HG02840 (cell line): ENCODE measurements at regions not wholly inside any gene's neighbourhood (a gene's known extent, or its start where the extent isn't known, plus 50 kb on each side); places are given as distances from the start of the nearest gene placed in this dataset.

ENCODE experiments used
- ATAC-seq: cut with Tn5 transposase; IDR thresholded peaks from one replicate; pipeline ENCODE4 v1.9.1; 2021; ENCODE audit warnings: mild to moderate bottlenecking, moderate library complexity, moderate number of reproducible peaks; ENCODE audit not compliant: unreplicated experiment, low FRiP score

DNA sequence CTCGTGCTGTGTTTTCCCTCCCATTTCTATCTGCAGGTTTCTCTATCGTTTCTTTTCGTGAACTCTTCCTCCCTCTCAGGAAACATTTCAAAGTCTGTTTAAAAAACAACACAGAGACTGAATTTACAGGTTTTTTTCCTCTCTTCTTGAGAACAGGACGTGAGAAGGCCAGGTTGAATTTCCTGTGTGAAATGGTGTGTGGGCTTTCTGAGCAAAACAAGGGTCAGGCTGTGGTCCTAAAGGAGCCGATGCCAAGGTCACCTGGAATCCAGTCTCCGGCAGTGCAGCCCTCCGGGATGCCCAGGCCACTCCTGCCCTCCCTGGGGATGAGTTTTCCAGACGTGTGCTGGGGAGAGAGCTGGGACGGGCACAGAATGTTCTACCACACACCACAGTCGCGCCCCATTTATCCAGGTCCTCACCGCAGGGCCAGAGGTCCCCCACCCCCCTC is 62.7 kb upstream of the RUNX3 start:
- ATAC-seq = no peak

DNA sequence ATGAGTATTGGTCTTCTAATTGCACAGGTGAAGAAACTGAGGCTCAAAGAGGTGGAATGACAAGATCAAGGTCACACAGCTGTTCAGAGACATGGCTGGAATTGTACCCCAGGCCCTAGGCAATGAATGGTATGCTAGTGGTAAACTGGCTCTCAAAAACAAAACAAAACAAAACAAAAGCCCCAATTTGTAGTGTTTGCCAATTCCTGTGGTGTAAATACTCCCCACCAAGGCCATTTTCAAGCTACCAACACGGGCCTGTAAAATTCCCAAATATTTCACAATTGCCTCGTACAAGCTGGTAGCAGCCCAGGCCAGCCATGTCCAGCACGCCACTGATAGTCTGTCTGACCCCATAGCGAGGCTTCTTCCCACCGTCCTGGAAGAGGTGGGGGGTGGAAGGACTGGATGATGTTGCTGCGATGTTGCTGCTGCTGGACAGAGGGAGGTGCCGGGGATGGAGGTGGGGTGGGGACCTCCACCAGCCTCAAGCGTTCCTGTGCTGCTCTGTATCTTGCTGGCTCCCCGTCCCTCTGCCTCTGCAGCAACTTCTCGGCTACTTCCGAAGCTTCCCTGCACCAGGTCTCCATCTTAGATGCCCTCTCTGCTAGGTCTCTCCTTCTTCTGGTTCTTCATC is 62.2 kb upstream of the RUNX3 start:
- ATAC-seq = no peak

DNA sequence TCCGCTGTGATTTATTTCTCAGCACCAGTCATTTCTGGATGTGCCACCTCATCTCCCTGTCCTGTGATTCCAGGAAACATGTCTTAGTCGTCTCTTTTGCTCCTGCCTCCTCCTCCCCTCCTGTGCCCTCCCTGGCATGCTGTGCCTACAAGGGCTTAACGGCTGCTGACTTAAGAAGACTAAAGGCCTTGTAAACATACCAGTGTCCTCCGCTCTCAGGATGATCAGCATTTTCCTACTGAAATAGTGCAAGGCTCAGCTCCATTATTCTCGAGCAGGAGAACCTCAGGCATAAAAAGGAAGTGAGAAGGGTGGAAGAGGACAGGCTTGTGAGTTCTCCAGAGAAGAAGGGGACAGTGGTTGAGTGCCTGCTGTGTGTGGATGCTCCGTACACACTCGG is 61.6 kb upstream of the RUNX3 start:
- ATAC-seq = no peak

DNA sequence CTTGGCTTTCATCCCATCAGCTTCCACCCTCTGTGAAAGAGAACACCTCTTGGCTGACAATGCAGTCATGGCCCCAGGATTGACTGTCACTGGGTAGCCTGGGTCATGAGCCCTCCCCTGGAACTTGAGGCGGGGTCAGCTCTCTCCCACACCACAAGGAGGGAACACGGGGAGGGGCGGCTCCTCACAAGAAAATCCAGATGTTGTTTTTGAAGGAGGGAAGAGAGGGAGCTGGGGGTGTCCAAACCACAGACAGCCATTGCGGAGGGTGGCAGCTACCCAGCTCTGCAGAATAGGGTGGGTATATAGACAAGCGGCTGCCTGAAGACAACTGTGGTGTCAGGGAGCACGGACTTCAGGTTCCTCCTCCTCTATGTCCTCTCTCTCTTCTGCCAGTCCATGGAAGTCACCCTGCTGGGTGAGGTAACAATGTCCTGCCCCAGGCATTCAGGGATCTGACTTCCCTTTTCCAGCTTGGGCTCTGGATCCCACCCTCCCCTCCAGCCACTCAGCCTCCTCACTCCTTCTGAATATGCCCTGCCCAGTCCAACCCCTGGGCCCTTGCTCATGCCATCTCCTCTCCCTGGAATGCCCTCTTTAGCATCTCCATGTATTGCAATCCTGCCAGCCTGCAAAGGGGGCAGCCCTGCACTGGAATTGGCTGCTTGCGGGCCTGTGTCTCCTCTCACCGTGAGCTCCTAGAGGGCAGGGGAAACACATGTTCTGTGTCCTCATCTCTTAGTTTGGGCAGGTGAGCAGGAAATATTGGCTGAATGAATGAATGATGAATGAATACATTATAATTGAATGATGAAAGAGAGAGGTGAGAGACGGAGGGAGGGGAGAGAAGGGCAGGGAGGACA is 60.9 kb upstream of the RUNX3 start:
- no peak for ATAC-seq

DNA sequence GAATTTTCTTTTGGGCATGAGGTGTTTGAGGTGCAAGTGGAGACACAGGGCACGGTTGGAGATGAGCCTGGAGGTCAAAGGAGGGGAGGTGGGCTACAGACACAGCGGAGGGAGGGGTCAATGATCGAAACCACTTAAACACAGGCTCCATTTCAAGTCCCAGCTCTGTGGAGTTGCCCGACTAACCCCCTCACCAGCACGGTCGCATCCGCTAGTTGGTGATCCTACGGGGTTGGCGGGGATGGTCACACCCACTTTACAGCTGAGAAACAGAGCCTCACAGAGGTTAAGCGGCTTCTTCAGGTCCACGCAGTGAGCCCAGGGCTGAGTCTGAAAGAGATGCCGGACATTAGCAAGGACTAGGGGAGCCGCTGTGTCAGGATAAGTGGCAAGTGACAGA is 60.1 kb upstream of the RUNX3 start:
- no peak for ATAC-seq

DNA sequence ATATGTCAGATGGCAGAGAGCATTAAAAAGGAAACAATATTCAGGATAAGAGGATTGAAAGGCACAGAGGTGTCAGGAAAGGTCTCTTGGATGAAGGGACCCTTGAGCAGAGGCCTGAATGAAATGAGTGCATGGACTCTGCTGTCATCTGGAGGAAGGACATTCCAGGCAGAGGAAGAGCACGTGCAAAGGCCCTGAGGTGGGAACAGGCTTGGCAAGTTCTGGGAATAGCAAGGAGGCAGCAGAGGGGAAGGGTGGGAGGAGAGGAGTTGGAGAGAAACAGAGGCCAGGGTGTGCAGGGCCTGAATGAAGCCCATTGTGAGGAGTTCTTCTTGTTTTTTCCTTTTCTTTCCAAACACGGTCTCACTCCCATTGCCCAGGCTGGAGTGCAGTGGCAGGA is 59.0 kb upstream of the RUNX3 start:
- ATAC-seq = no peak

DNA sequence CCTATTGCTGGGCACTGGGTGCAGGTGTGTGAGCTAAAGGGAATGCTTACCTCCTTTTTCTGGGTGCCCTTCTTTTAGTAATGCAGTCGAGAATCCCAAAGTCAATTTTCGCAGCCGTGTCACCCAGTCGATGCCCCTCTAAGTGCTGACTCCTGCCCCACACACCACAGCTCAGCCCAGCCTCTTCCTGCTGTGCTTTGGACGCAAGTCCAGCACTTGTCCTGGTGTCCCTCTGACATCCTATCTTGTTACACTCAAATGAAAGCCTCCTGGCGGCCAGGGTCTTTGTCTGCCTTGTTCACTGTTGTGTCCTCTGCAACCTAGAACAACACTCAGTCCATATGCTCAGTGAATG is 58.5 kb upstream of the RUNX3 start:
- no peak for ATAC-seq

DNA sequence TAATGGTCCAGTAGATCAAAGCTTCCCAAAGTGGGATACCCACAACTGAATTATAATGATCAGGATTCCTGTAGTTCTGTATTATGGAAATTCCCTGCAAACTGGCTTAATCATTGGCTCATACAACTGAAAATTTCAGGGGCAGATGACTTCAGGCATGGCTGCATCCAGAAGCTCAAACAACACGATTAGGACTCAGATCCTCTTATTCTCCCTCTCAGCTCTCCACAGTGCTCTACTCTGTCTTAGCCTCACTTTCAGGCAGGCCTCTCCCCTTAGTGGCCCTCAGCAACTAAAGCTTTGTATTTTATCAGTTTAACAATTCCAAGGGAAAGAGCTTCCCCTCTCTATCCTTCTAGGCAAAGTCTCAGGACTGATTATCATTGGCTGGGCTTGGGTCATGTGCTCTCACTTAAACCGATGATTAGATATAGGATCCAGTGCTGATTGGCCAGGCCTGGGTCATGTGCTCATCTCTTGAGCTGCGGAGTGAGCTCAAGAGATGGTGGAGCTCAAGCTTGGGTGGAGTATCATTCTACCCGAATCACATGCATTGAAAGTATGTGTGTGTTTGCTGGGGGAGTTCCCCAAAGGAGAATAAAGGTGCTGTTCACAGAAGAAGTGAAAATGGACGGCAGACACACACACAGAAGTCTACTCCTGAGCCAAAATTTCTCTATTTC is 57.9 kb upstream of the RUNX3 start:
- ATAC-seq = no peak

DNA sequence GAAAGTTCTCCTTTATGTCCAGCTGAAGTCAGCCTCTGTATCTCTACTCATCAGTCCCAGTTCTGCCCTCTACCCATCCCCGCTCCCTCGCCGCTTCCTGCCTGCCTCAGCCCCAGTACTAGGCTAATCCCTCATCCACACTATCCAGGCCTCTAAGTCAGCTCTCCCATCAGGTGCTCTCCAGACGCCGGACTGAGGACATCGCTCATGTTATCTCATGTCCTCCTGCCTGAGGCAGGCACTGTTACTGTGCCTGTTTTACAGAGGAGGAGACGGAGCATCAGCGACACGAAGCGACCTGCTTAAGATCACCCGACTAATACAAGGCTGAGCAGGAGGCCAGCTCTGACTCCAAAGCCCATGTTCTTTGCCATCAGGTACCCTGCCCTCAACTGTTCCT is 57.3 kb upstream of the RUNX3 start:
- ATAC-seq = no peak

DNA sequence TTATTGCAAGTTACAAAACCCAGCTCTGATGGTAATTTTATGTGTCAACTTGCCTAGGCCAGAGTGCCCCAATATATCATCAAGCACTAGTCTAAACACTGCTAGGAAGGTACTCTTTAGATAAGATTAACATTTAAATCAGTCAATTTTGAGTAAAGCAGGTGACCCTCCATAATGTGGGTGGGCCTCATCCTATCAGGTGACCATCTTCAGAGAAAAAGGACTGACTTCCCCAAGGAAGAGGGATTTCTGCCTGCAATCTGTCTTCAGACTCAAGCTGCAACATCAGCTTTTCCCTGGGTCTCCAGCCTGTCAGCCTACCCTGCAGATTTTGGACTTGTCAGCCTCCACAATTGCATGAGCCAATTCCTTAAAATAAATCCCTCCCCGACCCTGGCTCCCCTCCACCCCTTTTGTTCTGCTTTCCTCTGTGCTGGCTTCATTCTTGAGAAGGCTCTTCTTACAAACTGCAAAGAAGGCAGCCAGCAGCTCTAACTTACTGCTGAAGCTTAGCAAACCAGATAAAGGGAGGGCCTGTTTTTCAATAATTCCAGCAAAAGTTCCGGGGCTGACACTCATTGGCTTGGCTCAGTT is 56.4 kb upstream of the RUNX3 start:
- no peak for ATAC-seq

DNA sequence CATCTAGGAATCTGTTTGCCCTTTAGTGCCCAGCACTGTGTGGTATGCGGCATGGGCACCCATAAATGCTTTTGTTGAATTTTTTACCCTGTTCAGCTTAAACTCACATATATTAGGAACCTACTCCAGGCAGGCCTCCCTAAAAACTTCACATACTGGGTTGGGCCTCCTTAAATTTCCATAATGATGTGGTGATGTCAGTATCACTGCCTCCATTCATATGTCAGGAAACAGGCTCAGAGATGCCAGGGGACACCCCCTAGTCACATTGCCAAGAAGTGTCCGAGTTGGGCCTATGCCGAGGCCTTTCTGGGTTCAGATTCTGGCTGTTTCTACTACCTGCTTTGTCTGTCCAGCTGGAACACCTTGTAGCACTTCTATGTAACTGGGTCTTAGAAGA is 55.7 kb upstream of the RUNX3 start:
- no peak for ATAC-seq

DNA sequence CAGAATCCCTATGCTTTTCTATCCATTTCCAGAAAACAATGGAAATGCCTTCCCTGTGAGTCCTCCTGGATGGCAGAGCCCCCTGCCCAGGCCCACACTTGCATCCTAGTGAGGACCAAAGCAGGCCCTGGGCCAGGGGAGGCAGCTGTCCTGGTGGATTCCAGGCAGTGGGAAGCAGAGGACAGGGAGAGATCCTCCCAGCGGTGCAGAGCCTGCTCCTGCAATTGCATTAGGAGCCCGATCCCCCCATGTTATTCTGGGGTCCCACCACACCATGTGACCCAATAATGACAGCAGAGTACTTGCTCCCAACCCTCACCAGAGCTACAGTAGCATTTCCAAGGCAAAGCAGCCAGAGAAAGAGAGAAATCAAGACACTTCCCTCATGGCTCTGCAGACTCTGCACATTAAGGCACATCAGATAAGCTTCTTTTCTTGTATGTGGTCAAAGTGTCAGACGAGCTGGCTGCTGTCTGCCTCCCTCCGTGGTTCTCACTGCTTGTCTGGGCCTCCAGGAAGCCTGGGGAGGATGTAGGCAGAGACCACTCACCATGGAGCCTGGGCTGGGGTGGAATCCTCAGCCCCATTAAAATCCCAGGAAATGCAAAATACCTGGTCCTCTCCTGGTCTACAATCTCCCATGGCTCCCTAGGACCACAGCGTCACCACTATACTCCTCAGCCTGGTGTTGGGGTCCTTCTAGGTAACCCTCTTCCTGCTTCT is 54.9 kb upstream of the RUNX3 start:
- no peak for ATAC-seq

DNA sequence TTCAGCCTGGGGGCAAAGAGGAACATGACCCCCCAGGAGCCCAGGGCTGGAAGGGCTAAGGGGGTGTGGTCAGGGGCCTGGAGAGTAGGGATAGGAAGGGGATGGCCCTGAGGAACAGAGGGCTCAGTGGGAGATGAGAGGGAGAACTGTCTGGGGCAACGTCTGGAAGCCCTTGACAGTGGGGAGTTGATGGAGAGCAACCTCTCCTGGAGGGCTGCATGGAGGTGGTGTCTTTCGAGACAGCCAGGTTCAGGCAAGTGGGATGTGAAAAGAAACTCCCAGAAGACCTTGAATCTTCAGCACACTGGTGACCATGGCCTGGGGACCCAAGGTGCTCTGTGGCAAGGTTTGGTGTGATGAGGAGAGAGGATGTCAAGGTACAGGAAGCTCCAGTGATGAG is 54.2 kb upstream of the RUNX3 start:
- no peak for ATAC-seq

DNA sequence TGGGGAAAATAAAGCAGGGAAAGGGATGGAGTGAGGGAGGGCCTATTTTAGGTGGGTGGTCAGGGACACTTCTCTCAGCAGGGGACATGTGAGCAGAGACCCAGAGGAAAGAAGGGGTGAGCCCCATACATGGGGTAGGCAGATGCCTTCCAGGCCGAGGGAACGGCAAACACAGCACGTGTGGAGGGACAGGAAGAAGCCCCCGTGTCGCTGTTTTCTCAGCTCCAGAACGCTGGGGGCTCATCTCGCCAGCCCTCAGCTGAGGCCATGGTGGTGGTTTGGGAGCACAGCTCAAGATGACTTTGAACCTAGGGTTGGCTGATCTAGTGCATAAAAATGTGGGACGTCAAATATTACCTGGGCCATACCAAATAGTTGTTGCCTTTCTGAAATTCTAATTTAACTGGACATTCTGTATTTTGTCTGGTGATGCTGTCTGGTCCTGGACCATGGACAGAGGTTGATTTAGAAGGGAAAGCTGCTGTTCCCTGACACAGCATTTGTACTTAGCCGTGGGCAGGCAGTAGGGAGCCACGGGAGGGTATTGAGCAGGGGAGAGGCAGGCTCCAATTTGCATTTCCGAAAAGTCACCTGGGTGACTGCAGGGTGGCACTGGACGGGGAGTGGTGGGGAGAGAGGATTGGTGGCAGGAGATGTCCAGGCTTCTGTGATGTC is 53.1 kb upstream of the RUNX3 start:
- ATAC-seq = no peak

DNA sequence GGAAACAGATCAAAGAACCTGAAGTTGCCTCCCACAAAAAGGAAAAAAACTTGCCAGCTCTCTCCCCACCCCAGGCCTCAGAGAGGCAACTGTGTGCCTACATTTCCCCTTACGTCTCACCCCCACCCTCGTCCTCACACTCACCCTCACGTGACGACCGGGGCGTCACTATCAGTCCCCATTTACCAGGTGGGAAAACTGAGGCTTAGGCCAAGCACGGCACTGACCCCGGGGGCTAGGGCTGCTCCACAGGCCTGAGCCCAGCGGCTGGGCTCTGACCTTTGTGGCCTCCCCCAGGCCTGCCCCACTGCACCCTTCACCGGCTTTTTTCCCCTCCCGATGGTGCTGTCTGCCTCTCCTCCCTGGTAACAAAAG is 51.5 kb upstream of the RUNX3 start:
- no peak for ATAC-seq

DNA sequence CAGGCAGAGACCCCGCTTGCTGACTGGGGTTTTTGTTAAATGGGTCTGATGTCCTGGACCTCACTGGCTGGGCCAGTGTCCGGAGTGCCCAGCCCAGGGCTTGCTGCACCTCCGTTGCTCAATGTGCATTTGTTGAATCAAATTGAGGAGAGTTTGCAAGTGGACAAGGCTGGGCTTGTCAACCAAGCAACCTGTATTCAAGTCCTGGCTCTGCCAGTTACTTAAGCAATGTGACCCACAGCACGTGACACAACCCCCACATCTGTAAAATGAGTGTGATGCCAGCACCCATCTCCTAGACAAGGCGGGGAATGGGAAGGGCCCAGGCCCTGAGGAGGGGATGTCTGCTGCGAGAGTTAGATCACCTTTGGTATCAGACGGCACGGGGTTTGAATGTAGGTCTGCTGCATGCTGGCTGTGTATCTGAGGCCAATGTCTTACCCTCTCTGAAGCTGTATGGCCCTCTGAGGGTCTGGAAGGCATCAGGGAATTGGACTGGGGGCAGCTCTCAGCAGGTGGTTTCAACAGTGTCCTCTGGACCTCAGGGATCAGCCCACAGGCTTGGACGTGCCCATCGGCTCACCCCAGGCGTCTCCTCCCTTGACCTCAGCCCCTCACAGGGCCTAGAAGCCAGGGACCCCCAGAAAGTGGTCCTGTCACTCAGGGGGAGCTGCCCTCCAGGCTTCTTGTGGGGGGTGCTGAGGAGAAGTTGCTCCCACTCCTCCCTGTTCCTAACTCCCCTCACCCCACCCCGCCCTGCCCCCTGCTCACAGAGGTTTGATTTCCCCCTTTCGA is 51.0 kb upstream of the RUNX3 start:
- no peak for ATAC-seq
